Muscle of leg (tissue), 3 donors: ENCODE measurements at regions not wholly inside any gene's neighbourhood (a gene's known extent, or its start where the extent isn't known, plus 50 kb on each side); places are given as distances from the start of the nearest gene placed in this dataset.

Source experiments
- DNase-seq: peaks from one replicate; pipeline ENCODE4 v3.0.0; 2013
- H3K27ac ChIP-seq: one replicate; pipeline ENCODE4 v1.5.1; 2013; ENCODE audit warnings: mild to moderate bottlenecking, low read length, control low read depth
- H3K27me3 ChIP-seq: one replicate; pipeline ENCODE4 v1.6.1; 2013; ENCODE audit warnings: low read length; ENCODE audit not compliant: control insufficient read depth, insufficient read depth
- H3K36me3 ChIP-seq: one replicate; pipeline ENCODE4 v1.6.1; 2013; ENCODE audit warnings: low read length; ENCODE audit not compliant: control insufficient read depth, insufficient read depth
- H3K4me1 ChIP-seq: one replicate; pipeline ENCODE4 v1.6.1; 2013; ENCODE audit warnings: low read length; ENCODE audit not compliant: control insufficient read depth, insufficient read depth
- H3K4me3 ChIP-seq: one replicate; pipeline ENCODE4 v1.5.1; 2013; ENCODE audit warnings: low read length, control low read depth
- H3K9me3 ChIP-seq: replicated peaks from 2 replicates; pipeline ENCODE4 v1.6.1; 2013; ENCODE audit warnings: low read depth, low read length; ENCODE audit not compliant: control insufficient read depth
- WGBS: methylation state at CpG from one replicate; pipeline ENCODE4 v1.1.5; 2013; ENCODE audit warnings: missing lambda C conversion rate; ENCODE audit not compliant: insufficient coverage; 5-methylcytosine and 5-hydroxymethylcytosine counted together

DNA sequence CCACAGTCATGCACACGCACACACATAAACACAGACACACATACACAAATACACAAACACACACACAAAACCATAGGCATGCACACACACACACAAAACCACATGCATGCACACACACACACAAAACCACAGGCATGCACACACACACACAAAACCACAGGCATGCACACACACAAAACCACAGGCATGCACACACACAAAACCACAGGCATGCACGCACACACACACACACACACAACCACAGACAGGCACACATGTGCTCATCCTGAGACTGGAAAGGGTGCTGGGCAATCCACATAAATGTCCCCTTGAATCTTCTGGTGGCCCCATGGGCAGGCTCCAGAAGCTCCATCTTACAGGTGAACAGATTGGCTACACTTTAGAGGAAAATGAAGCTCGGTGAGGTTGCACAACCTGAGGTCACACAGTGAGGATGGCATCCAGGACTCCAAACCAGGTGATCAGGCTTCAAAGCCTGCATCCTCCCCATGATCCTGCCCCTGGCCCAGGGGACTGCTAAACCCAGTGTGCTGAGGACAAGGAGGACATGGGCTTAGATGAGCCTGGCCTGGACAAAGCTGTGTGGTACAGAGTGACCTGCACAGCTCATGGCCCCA, 144.8 kb downstream of the GADD45G start:
- no peaks in the 10 kb centered on the region for H3K36me3 ChIP-seq
- peaks cover 2% of the 10 kb centered on the region for H3K27me3 ChIP-seq
- DNase-seq = no peak
- peaks cover 68% of the 10 kb centered on the region for H3K4me1 ChIP-seq
- peaks cover 5% of the 10 kb centered on the region for H3K9me3 ChIP-seq
- H3K27ac ChIP-seq = no peak overlapping the region
- WGBS = 100% methylated on average over 3 of the region's 3 CpGs
- no peak overlapping the region for H3K4me3 ChIP-seq

DNA sequence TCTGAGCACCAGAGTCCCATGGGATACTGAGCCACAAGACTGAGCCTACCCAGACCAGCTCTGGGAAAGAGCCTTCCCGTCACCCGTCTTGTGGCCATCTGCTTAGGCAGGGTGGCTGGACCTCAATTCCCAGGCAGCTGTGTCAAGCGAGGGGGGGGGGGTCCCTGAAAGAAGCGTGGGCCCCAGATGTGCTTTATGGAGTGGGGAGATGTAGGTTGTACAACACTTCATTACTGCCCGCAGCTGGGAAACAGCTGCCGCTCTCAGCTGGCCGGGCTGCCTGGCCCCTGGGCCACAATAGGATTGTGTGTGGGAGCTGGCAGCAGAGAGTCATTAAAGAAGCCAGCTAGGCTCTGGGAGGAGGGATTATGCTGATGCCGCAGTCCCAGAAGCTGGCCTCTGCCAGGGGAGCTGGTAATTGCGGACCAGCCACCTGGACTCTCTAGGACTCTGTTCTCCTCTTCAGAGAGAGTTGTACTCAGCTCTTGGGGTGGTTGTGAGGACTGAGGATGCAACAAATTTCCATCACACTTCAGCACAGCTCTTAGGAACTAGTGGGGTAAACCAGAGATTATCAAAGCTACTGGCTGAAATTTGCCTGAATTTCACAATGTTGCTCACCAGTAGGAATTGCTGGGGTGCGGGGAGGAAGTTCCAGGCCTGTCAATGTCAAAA, 145.4 kb downstream of the GADD45G start:
- Histone ChIP-seq H3K27me3 (peaks cover 6% of the 10 kb centered on the region), H3K4me1 (peaks cover 63% of the 10 kb centered on the region), H3K9me3 (no peaks in the 10 kb centered on the region), H3K27ac (no peak overlapping the region), H3K4me3 (no peak overlapping the region), H3K36me3 (no peaks in the 10 kb centered on the region)
- DNase-seq = peak; percentile 93
- 27% methylated on average over 9 of the region's 10 CpGs for WGBS

DNA sequence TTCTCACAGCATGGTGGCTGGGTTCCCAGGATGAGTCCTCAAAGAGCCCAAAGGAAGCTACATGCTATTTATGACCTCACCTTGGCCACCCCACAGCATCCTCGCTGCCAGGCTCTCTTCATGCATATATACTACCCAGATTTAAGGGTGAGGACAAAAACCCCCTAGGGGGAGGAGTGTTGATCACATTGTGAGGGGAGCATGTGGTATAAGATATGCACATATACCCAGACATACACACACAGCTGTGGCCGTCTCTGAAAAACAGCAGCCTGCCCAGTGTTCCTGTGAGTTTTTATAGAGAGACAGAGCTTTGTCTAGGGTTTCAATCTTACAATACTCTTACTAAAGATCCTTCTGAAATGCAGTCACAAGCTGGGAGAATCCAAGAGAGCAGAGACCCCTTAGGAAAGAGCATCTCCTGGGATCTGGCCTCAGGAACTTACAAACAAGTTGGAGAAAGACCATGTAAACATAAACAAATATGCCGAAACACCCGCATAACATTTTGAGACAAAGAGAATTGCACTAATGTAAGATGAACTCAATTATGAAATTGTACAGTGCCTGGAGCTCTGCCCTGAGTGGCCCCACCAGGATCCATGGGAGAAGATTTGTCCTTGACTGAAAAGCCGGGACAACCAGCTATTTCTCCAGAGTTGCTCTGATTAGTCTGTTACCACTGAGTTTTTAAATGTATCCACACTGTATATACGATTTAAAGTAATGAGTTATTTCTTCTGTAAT, 146.4 kb downstream of the GADD45G start:
- no peak overlapping the region for H3K27ac ChIP-seq
- peaks cover 6% of the 10 kb centered on the region for H3K27me3 ChIP-seq
- H3K36me3 ChIP-seq = no peaks in the 10 kb centered on the region
- peak; percentile 42 for DNase-seq
- WGBS = no CpG with 5 or more reads among the region's 6 CpGs
- H3K9me3 ChIP-seq = no peaks in the 10 kb centered on the region
- no peak overlapping the region for H3K4me3 ChIP-seq
- peaks cover 61% of the 10 kb centered on the region for H3K4me1 ChIP-seq

DNA sequence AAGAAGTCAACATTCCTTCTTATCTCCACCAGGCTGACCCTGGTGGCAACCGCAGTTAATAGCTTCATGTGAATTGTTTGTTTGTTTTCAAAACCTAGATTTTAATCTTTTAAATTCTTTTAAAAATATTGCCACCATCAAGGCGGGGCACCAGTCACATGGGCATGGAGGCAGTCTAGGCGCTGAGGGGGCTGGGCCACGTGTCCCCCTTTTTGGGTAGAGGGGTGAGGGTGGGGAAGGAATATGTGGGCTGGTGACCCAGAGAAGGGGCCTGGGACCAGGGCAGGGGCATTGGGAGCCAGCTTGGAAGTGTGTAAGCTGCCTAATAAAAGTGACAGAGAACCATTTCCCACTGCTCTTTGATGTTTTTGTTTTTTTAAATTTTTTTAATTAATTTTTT, 147.3 kb downstream of the GADD45G start:
- peaks cover 60% of the 10 kb centered on the region for H3K4me1 ChIP-seq
- no peaks in the 10 kb centered on the region for H3K36me3 ChIP-seq
- no peak overlapping the region for H3K27ac ChIP-seq
- DNase-seq = no peak
- no peaks in the 10 kb centered on the region for H3K9me3 ChIP-seq
- H3K27me3 ChIP-seq = peaks cover 11% of the 10 kb centered on the region
- WGBS = 92% methylated on average over 2 of the region's 4 CpGs
- no peak overlapping the region for H3K4me3 ChIP-seq

DNA sequence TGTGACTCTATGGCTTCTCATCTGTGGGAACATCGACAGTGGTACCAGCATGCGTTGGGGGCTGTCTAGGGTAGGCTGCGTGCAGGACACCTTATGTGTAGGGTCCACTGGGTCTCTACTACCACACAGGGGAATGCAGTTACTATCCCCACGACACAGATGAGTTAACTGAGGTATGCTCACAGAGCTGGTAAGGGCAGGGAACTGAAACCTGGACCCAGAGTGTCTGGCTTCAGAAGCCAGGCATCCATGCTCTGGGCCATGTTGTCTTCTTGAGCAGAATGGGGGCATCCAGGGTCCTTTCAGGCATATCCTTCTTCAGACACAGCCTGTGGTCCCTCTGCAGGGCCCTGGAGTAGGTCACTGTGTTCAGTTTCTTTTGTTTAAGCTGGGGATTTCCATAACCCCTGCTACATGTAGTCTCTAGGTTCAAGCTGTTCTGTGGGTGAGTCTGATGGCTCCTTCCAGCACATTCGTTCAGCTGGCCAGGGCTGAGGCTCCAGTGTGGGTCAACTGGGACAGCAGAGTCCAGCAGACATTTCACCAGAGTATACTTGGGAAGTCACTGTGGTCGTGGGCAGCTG, 148.8 kb downstream of the GADD45G start:
- no peak overlapping the region for H3K4me3 ChIP-seq
- 79% methylated on average over 3 of the region's 6 CpGs for WGBS
- H3K4me1 ChIP-seq = peaks cover 46% of the 10 kb centered on the region

DNA sequence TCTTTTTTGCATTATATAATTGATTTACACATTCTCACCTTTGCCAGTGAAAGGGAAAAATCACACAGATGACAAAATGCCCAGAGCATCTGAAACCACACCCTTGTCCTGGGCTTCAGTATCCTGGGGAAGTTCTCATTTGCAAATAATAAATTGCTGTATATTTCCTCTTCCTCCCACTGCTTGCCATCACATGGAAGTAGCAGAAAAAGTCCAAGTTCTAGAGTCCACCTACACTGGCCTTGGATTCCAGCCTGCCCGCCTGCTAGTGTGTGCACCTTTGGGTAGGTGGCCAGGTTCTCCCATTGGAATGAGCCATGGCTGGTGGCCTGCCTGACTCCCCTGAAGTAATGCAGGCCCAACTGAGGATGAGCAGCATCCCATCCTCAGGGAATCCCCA, 149.4 kb downstream of the GADD45G start:
- Histone ChIP-seq H3K27me3 (peaks cover 18% of the 10 kb centered on the region), H3K4me3 (no peak overlapping the region), H3K4me1 (peaks cover 40% of the 10 kb centered on the region), H3K9me3 (no peaks in the 10 kb centered on the region), H3K27ac (no peak overlapping the region), H3K36me3 (no peaks in the 10 kb centered on the region)
- DNase-seq = no peak
- WGBS = 89% methylated on average over 1 of the region's 1 CpG

More for the DNA sequence above, 148.8 kb downstream of the GADD45G start:
- DNase-seq = no peak
- H3K27ac ChIP-seq = no peak overlapping the region
- no peaks in the 10 kb centered on the region for H3K36me3 ChIP-seq
- peaks cover 15% of the 10 kb centered on the region for H3K27me3 ChIP-seq
- H3K9me3 ChIP-seq = no peaks in the 10 kb centered on the region

DNA sequence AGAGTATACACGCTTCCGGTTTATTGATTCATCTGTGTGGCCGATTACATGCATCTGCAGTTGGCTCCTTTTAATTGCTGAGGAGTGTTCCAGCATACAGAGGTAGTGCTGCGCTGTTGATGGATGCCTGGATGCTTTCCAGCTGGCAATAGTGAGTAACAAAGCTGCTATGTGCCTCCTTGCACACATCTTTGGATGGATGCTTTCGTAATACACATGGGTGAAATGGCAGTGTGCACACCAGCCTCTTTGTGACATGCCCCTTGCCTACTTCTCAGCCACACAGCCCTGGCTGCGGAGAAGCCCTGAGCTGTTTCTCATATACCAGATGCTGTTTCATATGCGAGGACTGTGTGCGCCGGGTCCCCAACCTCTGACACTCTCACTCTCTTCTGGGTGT, 151.0 kb downstream of the GADD45G start:
- peaks cover 25% of the 10 kb centered on the region for H3K4me1 ChIP-seq
- H3K27me3 ChIP-seq = peaks cover 20% of the 10 kb centered on the region
- no peaks in the 10 kb centered on the region for H3K36me3 ChIP-seq
- no peak overlapping the region for H3K27ac ChIP-seq
- H3K4me3 ChIP-seq = no peak overlapping the region
- H3K9me3 ChIP-seq = no peaks in the 10 kb centered on the region
- 43% methylated on average over 7 of the region's 9 CpGs for WGBS
- peak; percentile 50 for DNase-seq

DNA sequence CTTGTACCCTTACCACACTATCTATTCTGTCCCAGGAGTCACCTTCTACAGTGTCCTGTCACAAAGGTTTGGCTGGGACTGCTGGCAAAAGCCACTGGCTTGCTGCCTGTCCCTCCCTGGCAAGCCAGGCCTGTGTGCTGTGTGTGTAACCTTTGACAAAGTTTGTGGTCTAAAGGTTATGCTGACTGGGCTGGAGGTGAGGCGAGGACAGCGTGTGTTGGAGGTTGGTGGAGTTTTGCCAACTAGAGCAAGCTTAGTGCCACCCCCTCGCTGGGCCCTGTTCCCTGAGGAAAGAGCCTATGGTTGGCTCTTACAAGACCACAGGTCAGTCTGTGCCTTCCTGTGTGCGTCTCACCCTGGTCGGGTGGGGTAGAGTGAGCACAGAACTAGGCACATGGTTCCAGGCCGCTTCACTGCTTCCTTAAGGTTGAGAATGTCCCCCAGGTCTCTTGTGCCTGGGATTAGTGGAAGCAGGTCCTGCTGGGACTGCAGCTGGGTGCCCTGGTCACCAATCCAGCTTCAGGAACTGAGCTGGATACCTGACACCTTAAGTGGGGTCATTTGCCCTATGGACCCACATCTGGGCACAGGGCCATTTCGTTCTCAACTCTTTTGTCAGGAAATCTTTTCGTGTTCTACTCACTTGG, 152.2 kb downstream of the GADD45G start:
- H3K27ac ChIP-seq = no peak overlapping the region
- no peak overlapping the region for H3K4me3 ChIP-seq
- 82% methylated on average over 8 of the region's 8 CpGs for WGBS
- H3K36me3 ChIP-seq = no peaks in the 10 kb centered on the region
- no peak for DNase-seq
- no peaks in the 10 kb centered on the region for H3K9me3 ChIP-seq
- peaks cover 18% of the 10 kb centered on the region for H3K4me1 ChIP-seq
- H3K27me3 ChIP-seq = peaks cover 20% of the 10 kb centered on the region

DNA sequence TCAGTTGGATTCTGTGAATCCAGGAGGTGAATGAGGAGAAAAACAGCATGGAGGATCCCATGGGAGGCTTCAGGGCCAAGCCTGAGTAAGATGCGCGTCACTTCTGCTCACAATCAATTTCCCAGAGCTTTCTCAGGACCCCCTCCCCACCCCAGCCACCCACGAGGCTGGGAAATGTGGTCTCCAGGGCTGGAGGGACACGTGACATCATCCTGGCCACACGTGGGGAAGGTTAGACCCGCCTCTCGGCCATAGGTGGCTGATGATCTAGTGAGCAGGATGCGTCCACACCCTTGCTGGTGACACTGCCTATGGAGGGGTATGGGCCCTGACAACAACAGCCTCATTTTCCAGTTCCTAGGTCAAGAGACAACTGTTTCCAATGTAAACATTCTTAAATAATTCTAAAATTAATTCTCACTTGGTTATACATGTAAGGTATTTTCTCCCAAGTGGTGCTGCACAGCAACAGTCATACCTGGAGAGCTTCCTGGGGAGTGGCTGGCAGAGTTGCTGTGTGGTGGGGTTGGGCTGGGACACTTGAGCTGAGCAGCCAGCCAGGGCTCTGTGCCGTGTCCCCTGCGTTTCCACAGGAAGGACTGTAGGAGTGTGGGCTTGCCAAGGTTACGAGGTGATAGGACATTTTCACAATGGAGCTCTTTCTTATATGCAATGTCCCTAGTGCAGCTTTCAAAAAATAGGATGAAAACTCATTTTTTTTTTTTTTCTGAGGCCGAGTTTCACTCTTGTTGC, 153.1 kb downstream of the GADD45G start:
- Histone ChIP-seq H3K27ac (no peak overlapping the region), H3K4me3 (no peak overlapping the region), H3K9me3 (no peaks in the 10 kb centered on the region), H3K27me3 (peaks cover 20% of the 10 kb centered on the region), H3K4me1 (peaks cover 16% of the 10 kb centered on the region), H3K36me3 (no peaks in the 10 kb centered on the region)
- DNase-seq = no peak
- 83% methylated on average over 4 of the region's 12 CpGs for WGBS
